Stimulated activated CD8-positive, alpha-beta memory T cell treated with anti-CD3 and anti-CD28 coated beads, Interleukin-7, amount 100 ng/mL, for 24 hours (primary cell): ENCODE measurements at regions not wholly inside any gene's neighbourhood (a gene's known extent, or its start where the extent isn't known, plus 50 kb on each side); places are given as distances from the start of the nearest gene placed in this dataset.

Experiments
- DNase-seq: peaks from one replicate; pipeline ENCODE4 v3.0.0-alpha.2; 2020; ENCODE audit warnings: low read depth

- no peak for DNase-seq
Observed at GRCh38 chr13:31853643-31854326, 114.5 kb downstream of the RXFP2 start.

DNA sequence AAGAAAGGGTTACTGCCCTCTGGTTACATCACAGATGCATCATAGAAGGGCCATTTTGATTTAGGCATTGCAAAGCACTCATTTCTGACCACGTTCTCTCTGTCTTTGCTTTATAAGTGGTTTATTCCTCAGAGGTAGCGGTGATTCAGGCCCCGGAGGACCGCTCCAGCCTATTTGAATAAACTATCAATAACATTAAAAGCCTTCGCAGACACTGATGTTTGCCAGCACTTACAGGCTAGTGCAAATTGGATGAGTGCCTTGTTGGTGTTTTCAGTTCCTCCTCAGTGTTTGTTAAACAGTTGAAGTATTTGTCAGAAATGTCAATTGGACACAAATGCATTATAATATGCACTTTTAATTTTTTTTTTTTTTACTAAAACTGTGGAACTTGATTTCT is 120.2 kb downstream of the RXFP2 start:
- no peak for DNase-seq

DNA sequence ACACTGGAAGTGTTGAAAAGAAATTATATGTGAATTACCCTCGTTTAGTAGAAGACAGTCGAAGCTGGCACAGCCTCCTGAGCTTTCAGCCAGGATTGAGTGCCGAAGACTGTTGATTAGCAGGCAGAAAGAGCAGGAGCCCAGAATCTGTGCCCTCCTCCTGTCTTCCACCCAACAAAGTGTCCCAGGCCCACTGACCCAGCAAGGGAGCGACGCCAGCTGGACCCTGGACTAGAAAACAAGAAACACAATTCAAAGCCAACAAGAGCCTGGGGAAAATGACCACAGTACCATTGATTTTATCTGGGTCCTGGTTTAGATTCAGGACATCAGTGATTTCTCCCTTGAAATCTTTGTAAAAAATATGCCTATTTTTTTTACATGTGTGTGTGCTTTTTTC is 120.7 kb downstream of the RXFP2 start:
- no peak for DNase-seq

DNA sequence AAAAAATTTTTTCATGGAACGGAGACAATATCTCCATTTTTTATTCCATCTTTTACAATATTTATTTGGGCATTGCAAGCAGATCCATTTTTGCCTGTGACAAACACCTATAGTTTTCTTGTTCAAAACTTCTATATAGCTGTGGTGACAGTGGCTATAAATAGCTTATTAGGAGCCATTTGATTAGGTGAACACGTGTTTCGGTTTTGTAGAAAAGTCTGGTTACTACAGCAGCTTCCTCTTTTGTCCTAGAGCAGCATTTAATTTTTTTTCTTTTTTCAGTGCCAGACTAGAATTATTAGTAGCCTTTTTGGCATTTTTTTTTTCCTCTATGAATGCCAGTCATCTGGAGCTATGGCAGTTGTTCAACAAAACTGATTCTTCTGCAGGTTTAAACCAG is 123.5 kb downstream of the RXFP2 start:
- DNase-seq: no peak

DNA sequence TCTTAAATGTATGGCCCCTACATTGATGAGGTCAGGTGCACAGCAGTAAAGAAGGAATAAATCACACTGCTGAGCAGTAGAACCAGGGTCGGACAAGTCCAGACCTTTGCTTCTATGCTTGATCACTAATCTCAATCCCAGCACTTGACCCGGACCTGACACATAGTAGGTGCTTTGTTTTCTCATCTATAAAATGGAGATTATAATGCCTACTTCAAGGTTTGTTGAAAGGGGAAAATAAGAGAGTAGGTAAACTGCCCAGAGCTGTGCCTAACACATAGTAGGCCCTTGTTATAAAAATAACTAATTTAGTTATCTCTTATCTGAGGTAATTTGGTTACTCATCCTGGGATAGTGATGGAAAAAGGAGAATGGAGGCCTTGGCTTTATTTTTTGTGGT is 125.0 kb downstream of the RXFP2 start:
- DNase-seq: no peak

GRCh38 chr13:31866099-31866498 is 126.8 kb downstream of the RXFP2 start:
- DNase-seq: no peak

GRCh38 chr13:31867709-31868108 is 128.4 kb downstream of the RXFP2 start:
- no peak for DNase-seq

GRCh38 chr13:31869582-31869981 is 130.3 kb downstream of the RXFP2 start:
- no peak for DNase-seq

DNA sequence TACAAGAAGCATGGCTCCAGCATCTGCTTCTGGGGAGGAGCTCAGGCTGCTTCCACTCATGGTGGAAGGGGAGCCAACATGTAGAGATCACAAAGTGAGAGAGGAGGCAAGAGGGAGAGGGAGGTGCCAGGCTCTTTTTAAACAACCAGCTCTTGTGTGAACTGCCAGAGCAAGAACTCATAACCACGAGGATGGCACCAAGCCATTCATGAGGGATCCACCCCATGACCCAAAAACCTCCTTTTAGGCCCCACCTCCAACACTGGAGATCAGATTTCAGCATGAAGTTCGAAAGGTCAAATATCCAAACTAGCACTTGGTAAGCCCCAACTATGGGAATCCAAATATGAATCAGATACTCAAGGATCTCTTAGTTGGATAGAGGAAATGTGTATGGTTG is 131.2 kb downstream of the RXFP2 start:
- no peak for DNase-seq

DNA sequence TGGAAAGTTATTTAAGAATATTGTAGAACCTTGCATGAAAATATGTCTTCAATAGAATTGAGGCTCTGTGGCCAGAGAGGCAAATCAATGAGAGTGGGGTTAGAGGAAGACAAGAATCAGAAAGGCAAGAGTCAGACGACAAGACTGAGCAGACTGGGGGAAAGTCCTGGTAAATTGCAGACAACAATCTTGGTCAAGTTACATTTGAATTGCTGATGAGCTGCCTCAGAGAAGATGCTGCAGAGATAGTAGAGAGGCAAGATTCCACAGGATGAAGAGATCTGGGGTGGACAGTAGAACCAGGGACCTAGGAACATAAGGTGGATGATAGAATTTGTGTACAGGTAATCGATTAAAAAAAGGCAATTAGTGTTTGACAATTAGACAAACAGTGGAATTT is 133.8 kb downstream of the RXFP2 start:
- no peak for DNase-seq

DNA sequence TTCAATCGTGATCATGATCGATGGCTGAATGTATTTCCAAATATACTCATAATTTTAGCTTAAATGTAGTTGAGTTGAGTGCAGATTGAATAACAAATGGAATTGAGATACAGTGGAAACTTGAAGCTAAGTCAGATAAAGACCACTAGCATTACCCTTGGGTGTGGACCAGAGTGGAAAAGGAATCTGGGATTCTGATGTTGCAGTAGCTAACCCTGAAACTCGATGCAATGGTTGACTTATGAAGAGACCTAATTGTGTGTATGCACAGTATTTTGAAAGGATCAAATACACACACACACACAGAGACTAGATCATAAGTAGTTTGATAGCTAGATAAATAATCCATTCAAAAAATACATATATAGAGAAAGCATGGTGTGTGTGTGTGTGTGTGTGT is 135.8 kb downstream of the RXFP2 start:
- DNase-seq: no peak

DNA sequence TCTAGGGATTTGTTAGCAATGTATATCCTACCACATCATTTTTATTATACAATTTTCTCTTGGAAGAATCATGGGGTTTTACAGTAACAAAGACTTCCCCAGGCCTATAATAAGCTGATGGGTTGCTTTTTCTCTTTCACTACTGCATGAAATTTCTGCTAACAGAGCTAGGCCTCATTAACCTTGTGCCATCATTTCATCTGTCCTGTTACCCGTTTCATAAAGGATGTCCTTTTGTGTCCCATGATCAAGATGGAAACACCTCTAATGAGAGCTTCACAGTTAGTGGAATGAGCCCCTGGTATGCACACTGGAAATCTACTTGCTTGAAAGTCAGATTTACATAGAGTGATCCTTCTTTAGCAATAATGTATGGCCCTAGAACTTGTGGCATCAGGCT is 138.7 kb downstream of the RXFP2 start:
- no peak for DNase-seq

DNA sequence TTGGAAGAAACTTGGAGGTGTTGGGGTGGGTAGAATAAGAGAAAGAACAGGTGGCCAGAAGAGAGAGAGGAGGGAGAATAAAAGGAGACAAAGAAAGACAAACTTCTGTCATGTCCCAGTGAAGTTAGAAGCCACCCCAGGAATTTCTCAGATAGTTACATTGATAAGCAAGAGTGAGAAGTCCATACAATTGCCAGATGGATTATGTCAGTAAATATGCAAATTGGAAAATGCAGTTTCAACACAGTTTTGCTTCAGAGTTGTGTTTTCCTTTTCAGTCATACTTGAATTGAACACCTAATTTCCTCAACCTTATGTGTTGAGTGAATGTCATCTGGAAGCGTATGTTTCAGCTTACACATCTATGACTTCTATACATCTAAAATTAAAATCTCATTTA is 139.2 kb downstream of the RXFP2 start:
- DNase-seq: no peak

DNA sequence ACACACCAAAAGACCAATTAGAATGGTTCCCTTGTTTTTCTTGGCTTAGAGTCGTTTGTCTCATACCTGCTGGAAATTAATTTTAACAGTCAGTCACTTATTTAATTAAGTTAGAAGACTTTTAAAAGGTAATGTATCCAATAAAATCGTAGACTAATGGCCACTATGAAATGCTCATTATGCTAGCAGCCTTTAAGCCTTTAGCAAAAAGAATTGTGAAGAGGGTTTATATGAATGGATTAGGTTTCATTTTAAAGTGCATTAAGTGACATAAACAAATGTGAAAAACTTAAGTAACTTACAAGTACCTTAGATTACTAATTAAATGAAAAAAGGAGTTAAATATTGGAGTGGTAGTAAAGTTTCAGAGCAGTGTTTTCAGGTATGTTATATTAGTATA is 139.6 kb downstream of the RXFP2 start:
- no peak for DNase-seq

DNA sequence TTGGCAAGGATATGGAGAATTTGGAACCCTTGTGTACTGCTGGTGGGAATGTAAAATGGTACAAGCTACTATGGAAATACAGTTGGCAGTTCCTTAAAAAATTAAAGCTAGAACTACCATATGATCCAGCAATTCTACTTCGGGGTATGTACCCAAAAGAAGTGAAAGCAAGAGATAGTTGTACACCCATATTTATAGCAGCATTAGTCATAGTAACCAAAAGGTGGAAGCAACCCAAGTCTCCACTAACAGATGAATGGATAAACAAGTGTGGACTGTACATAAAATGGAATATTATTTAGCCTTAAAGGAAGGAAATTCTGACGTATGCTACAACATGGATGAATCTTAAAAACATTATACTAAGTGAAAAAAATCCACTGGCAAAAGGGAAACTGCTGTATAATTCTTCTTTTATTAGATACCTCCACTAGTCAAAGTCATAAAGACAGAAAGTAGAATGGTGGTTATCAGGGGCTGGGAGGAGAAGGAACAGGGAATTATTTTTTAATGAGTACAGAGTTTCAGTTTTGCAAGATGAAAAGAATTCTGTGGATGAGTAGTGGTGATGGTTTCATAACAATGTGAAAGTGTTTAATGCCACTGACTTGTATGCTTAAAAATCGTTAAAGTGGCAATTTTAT is 141.6 kb downstream of the RXFP2 start:
- DNase-seq: no peak

DNA sequence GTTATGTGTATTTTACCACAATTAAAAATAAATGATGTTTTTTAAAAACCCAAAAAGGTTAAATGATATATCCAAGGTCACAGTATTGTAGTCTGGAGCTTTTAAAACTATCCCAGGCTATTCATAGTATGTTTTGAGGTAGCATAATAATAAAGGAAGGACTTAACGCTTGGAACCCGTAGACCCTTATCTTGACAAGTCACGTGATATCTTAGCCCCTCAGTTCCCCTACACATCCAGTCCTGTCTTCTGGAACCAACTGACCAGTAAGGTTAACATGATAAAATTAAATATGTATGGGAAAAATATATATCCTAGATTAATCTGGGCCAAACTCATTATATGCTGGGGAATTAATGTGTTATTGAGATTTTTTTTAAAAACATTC is 142.2 kb downstream of the RXFP2 start:
- DNase-seq: no peak

GRCh38 chr13:31882794-31883193 is 143.5 kb downstream of the RXFP2 start:
- DNase-seq: no peak

- no peak for DNase-seq
Observed at GRCh38 chr13:31884556-31884955, 145.2 kb downstream of the RXFP2 start.

DNA sequence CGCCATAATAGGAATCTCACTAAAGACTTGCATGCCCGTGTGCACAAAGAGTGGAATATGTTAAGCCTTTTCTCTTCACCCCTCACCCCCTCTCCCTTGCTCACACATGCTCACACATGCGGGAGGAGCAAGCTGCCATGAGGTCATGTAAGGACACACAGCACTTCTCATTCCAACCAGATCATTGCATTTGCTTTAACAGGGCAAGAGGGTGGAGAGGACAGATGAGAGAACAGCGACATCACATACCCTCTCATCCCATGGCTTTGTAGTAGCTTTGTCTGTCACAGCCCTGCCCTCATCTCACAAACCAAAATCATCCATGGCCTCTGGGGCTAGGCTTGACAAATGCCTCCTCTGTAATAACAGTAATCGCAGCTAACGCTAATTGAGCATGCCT is 145.6 kb upstream of the FRY start:
- DNase-seq: no peak

DNA sequence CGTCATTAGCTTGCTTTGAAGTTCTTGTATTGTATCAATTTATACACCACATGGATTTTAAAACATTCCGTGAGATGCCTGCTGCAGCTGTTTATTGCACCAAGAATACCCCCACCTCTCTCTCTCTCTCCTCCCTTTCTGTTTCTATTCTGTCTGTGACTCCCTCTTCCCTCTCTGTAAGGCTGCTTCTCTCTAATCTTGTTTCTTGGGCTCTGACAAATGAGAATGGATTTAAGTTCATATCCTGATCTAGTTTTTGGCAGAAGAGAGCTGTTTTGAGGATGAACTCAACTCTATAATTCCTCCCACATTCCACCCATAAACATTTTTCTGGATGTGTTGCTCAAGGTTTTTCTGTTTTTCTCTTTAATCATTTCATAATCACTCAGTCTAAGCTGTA is 144.3 kb upstream of the FRY start:
- no peak for DNase-seq

DNA sequence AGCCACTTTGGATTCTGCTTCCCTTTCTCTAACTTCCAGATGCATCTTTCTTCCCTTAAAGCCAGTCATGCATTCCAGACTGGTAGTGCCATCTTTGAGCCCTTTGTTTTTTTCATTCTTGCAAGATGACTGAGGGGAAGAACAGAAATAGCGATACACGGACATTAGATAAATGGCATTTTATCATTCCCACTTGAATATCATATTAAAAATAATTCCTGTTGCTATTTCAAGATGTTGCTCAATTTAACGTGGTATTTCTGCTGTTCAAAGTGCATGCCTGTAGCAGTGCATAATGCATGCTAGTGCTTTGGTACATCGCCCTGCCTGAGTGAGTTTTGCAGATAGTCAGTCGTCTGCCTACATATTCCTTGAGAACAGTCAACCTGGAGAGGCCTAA is 140.6 kb upstream of the FRY start:
- DNase-seq: no peak

GRCh38 chr13:31891472-31891871 is 140.1 kb upstream of the FRY start:
- DNase-seq: no peak

DNA sequence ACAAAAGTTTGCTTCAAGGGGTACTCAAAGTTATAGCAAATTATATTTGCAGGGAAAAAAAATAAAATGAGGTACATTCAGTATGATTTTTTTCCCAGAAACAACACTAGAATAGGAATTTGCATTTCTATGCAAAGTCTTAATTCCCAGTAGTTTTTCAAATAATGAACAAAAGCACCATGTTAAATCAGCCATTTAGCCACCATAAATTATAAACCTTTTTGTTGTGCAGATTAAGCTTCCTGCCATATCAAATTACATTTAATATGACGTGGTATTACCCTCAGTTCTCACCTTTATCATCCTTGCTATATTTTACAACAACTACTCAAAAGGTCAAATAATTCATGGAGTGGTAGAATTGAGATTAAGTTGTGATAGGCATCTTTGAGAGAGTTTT is 136.6 kb upstream of the FRY start:
- DNase-seq: no peak

DNA sequence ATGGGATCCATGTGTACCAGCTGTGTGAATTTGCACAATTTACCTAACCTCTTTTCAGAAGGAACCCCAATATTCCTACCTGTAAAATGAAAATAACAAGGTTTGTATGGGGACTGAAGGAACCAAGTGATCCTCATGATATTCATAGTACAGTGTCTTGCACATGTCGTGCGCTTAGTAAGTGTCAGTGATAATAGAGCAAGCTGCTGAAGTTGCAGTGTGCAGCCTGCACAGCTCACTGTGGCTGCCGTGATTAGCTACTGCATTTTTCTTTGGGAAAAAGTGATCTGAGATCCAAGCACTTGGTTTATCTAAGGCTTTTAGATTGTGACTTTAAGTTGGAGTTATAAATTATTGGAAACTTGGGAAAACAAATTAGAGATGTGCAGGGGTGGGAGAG is 135.9 kb upstream of the FRY start:
- no peak for DNase-seq
